ENCODE measurements at regions not wholly inside any gene's neighbourhood (a gene's known extent, or its start where the extent isn't known, plus 50 kb on each side); places are given as distances from the start of the nearest gene placed in this dataset.

DNA sequence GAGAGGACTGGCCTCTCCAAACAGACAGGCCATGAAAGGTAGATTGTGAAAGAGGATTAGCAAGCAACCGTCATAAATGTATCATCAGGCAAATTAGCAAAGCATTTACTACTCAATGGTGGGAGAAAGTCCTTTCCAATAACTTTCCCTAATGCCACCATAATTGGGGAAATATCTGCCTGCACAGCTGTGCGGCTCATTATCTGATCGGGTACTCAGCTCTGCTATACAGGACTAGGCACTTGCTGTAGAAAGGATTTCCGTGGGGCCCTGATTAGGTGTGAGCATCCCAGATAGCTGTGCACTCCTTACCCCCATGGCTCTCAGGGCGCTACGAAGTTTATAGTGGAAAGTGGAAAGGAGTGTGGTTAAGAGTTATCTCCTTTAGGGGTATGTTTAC, 309.7 kb upstream of the PLET1 start:
- no peak for DNase-seq (ENCODE audit: low spot score in 2 of 2)
- intact Hi-C loops (cut with DNase I): no loop called here
- no peaks in the 10 kb centered on the region for H3K4me1 ChIP-seq
- H3K9me3 ChIP-seq: no peaks in the 10 kb centered on the region
- no peaks in the 10 kb centered on the region for H3K36me3 ChIP-seq
- H3K27me3 ChIP-seq: no peaks in the 10 kb centered on the region
- TF ChIP-seq, protein P1, sequence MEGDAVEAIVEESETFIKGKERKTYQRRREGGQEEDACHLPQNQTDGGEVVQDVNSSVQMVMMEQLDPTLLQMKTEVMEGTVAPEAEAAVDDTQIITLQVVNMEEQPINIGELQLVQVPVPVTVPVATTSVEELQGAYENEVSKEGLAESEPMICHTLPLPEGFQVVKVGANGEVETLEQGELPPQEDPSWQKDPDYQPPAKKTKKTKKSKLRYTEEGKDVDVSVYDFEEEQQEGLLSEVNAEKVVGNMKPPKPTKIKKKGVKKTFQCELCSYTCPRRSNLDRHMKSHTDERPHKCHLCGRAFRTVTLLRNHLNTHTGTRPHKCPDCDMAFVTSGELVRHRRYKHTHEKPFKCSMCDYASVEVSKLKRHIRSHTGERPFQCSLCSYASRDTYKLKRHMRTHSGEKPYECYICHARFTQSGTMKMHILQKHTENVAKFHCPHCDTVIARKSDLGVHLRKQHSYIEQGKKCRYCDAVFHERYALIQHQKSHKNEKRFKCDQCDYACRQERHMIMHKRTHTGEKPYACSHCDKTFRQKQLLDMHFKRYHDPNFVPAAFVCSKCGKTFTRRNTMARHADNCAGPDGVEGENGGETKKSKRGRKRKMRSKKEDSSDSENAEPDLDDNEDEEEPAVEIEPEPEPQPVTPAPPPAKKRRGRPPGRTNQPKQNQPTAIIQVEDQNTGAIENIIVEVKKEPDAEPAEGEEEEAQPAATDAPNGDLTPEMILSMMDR (IDR thresholded peaks at IDR 0.05): no peak
- H3K27ac ChIP-seq: no peak overlapping the region
- H3K4me3 ChIP-seq: no peak overlapping the region

DNA sequence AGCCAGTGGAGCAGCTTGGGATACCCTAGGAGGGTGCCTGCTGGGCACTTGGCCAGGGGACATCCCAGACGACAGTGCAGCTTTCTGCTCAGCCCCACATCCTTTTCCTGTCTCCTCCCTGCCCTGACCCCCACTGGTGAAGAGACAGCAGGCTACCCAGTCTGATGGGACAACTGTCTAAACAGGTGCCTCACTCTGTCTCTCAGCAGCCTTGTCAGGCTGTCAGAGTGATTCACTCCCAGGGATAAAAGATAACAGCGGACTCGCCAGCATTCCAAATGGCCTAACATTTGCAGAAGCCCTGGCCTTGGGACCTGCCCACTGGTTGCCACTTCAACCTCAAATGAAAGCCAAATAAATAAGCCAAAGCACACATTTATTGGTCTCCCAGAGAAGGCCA, 318.6 kb upstream of the PLET1 start:
- H3K4me3 ChIP-seq: no peak overlapping the region
- DNase-seq (ENCODE audit: low spot score in 2 of 2): no peak
- H3K9me3 ChIP-seq: no peaks in the 10 kb centered on the region
- H3K27ac ChIP-seq: no peak overlapping the region
- peaks cover 0 to 2% of the 10 kb centered on the region in 2 donors for H3K4me1 ChIP-seq
- TF ChIP-seq, protein P1 (IDR thresholded peaks at IDR 0.05): no peak
- intact Hi-C loops (cut with DNase I): no loop called here
- H3K36me3 ChIP-seq: no peaks in the 10 kb centered on the region
- no peaks in the 10 kb centered on the region for H3K27me3 ChIP-seq

DNA sequence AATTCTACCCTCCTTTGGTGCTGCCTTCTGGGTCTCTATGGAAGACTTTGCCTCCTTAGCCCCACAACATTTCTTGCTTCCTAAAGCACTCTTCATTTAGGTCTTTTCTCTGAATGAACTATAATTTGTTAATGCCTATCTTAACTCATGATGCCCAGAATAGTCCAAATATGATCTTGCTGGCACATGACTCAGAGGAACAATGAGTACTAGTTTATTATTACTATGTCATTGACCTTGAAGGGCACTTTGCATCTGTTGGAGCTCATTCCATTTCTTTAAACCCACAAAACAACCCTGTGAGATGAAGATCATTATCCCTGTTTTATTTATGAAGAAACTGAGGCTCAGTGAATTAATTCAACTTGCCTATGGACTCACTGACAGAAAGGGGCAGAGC, 320.2 kb upstream of the PLET1 start:
- intact Hi-C loops (cut with DNase I): no loop called here
- TF ChIP-seq, protein P1 (IDR thresholded peaks at IDR 0.05): no peak
- no peak overlapping the region for H3K4me3 ChIP-seq
- no peaks in the 10 kb centered on the region for H3K9me3 ChIP-seq
- no peaks in the 10 kb centered on the region for H3K36me3 ChIP-seq
- no peaks in the 10 kb centered on the region for H3K27me3 ChIP-seq
- peaks cover 0 to 2% of the 10 kb centered on the region in 2 donors for H3K4me1 ChIP-seq
- DNase-seq (ENCODE audit: low spot score in 2 of 2): no peak
- H3K27ac ChIP-seq: no peak overlapping the region

DNA sequence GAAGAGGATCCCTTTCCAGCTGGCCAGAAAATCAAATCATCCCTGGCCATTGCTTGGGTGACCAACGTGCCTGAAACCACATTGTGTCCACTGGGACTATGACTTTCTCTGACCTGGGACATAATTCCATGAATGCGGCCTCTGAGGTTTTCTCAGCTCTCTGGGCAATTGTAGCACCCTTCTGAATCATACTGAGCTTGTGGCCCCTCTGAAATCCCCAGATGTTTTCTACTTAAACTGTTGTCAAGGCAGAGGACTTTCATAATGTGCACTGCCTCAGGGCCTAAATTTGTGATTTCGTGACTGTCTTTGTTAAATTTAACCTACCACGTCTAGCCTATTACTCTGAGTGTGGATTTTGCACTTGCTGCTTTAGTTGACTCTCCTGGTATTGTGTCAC, 321.1 kb upstream of the PLET1 start:
- H3K27ac ChIP-seq: no peak overlapping the region
- H3K27me3 ChIP-seq: no peaks in the 10 kb centered on the region
- H3K9me3 ChIP-seq: no peaks in the 10 kb centered on the region
- intact Hi-C loops (cut with DNase I): no loop called here
- H3K4me3 ChIP-seq: no peak overlapping the region
- H3K36me3 ChIP-seq: no peaks in the 10 kb centered on the region
- peaks cover 0 to 2% of the 10 kb centered on the region in 2 donors for H3K4me1 ChIP-seq
- TF ChIP-seq, protein P1 (IDR thresholded peaks at IDR 0.05): no peak
- no peak for DNase-seq (ENCODE audit: low spot score in 2 of 2)

DNA sequence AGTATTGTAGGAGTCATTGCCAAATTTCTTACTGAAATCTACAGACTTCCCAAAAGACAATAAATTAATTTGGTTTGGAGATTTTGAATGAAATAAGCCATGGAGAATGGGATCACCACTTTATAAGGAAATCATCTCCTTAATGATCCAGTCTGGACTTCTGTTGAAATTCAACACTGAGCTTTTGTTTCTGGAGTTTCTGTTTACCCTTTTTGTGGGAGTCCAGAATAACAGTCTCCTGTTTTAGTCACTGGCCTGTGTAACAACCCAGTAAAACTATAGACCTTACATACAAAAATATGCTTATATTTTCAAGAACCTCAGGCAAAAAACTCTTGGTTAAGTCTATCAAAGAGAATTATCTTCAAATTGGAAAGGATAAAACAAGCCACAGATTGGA, 321.7 kb upstream of the PLET1 start:
- Histone ChIP-seq H3K9me3 (no peaks in the 10 kb centered on the region), H3K4me3 (no peak overlapping the region), H3K4me1 (peaks cover 0 to 2% of the 10 kb centered on the region in 2 donors), H3K27ac (no peak overlapping the region), H3K36me3 (no peaks in the 10 kb centered on the region), H3K27me3 (no peaks in the 10 kb centered on the region)
- DNase-seq (ENCODE audit: low spot score in 2 of 2): no peak
- TF ChIP-seq, protein P1 (IDR thresholded peaks at IDR 0.05): no peak
- intact Hi-C loops (cut with DNase I): no loop called here

DNA sequence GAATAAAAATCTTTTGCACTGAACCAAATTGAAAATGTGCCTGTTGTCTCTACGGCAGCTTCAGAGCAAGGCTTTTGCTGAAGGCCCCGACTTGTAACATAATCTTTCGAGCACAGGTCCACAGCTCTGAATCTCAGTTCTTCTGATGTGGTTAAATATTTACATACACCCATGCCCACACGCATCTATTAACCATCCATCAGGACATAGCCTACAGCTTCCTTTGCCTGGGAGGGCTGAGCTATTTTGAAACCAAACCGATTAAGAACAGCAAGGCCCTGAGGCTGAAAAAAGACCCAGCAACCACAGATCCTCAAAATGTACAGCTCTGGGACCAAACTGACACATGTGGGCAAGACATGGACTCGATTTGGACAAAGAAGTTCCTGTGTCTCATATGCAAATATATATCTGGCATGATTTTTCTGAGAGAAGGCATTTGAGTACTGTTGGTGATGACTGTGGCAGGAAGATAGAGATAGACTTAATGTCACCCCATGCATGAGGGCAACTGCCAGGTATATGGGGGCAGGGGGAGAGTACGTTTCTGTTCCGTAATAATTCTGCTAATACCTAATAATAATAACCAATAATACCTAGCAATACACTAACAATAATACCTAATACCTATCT, 322.7 kb upstream of the PLET1 start:
- intact Hi-C loops (cut with DNase I): no loop called here
- Histone ChIP-seq H3K9me3 (no peaks in the 10 kb centered on the region), H3K4me3 (no peak overlapping the region), H3K27me3 (no peaks in the 10 kb centered on the region), H3K27ac (no peak overlapping the region), H3K4me1 (peaks cover 0 to 2% of the 10 kb centered on the region in 2 donors), H3K36me3 (no peaks in the 10 kb centered on the region)
- TF ChIP-seq, protein P1 (IDR thresholded peaks at IDR 0.05): no peak
- no peak for DNase-seq (ENCODE audit: low spot score in 2 of 2)
